GOT3 (cell line): ENCODE measurements at regions not wholly inside any gene's neighbourhood (a gene's known extent, or its start where the extent isn't known, plus 50 kb on each side); places are given as distances from the start of the nearest gene placed in this dataset.

ENCODE experiments used
- DNase-seq: peaks from one replicate; lab custom pipeline; 2025; ENCODE audit warnings: mixed read lengths; lab: John Stamatoyannopoulos, UW

DNA sequence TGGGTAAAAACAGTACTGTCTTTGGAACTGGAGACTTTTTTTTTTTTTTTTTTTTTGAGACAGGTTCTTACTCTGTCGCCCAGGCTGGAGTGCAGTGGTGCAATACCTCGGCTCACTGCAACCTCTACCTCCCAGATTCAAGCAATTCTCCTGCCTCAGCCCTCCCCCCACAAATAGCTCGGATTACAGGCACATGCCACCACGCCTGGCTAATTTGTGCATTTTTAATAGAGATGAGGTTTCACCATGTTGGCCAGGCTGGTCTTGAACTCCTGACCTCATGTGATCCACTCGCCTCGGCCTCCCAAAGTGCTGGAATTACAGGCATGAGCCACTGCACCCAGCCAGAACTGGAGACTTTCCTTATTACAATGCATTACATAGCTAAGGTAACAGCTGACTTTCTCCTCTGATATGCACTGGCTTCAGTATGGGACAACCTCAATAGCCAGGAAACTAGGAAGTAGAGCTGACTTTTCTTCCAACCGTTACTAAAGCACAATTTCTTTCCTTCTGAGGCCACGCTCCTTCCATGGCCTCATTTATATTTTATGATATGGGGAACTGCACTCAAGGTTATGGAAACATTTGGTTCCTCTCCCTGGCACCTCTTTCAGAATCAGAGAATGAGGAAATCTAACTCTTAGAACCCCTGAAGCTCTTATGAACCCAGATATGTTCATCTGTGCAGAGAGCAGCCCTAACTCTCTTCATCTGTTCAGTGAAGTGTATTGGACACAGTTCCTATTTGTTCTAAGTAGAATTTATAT is 53.5 kb upstream of the FAM9B start:
- DNase-seq = no peak

DNA sequence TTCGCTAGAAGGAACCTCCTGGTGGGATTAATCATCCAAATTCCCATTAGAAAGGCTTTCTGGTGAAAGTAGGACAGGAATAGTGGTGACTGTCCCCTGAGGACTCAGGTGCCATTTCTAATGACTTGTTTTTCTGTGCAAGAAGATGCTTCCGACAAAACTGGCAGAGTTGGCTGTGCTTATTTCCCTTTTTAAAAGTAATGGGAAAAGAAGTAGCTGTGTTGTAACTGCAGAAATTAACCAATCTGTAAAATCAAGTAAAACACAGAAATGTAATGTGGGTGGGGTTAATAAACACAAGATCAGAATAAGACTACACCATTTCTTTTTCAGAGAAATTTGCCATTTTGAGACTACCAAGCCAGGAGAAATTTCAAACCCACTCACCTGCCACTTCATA is 55.0 kb upstream of the FAM9B start:
- no peak for DNase-seq

DNA sequence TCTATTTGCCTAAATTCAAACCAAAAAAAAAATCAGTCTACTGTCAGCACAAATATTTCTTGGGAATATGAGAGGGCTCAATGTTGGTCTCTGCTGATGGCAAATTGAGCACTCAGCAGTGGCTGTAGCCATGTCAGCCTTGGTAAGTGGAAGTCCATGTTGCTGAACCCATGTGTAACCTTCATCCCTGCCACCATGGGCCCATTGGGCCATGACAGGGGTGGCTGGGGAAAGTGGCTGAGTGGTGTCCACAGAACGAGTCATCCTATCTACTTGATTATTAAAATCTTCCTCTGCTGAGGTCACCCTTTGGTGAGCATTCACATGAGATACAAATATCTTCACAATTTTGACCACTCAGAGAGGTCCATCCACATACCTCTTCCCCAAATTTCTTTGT is 56.8 kb upstream of the FAM9B start:
- no peak for DNase-seq

DNA sequence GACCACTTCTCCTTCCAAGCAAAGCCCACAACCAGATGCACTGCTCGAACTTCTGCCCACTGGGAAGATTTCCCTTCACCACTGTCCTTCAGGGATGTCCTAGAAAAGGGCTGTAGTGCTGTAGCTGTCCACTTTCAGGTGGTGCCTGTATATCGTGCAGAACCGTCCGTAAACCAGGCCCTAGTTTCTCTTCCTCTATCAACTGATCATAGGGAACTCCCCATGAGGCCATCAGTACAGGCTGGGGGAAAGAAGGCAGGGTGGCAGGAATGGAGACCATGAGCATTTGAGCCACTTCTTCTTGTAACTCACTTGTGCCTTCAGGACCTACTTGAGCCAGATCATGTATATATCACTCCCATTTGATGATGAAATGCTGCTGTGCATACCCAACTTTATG is 57.3 kb upstream of the FAM9B start:
- no peak for DNase-seq

DNA sequence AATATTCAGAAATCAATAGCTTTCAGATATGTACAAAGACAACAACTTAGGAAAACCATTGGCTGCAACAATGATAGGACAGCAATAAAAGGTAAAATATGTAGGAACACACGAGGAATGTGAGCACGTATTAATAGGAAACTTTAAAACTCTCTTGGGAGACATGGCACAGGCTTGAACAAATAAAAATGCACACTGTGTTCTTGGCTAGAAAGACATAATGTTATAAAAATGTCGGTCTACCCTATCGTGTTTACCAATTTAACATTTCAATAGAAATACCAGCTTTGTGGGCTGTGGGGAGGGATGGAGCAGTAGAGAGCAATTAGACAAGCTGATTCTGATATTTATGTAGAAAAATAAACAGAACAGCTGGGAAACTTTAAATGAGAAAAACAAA is 69.0 kb upstream of the FAM9B start:
- DNase-seq = no peak

DNA sequence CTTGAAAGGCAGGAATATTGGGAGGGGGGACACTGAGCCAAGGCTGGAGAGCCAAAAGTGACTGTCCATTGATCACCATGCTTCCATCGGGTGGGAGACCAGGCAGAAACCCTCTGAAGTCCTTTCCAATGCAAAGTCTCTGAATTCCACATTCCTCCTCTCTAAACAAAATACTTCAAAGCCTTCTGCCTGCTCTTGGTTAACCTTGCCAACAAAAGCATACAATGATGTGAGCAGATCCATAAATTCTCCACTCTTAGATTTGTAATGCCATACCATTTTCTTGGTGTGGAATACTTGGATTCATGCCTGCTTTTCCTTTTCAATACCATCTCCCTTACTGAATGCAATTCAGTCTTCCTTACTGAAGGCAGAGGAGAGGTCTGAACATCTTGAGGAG is 74.1 kb upstream of the FAM9B start:
- DNase-seq = no peak

DNA sequence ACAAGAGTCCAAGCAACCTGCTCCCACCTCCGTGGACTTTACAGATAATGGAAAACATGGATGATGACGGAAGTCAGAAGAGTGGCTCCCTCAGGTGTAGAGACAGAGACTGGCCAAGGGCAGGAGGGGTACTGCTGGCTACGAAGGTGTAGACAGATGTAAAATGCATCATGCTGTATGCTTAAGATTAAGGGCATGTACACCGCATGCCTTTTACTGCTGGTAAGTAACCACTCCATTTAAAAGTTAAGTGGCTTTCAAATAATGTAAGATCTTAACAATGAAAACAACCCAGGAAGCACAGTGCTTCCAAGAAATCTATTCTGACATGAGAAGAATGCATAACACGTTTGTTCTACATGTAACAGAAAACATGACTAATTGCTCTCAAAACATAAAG is 76.9 kb upstream of the FAM9B start:
- no peak for DNase-seq

DNA sequence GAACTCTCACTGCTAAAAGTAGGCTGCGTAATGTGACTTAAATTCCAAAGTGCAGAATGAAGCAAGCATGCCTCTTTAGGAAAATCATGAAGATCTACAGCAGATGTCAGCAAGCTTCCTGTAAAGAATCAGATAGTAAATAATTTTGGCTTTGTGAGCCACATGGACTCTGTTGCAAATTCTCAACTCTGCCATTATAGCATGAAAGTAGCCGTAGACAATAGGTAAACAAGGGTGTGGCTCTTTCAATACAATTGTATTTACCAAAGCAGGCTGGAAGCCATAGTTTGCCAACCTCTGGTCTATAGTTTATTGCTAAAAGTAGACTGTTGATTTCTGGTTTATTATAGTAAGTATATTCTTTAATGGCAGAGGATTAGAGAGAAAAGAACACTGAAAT is 80.3 kb upstream of the FAM9B start:
- no peak for DNase-seq

DNA sequence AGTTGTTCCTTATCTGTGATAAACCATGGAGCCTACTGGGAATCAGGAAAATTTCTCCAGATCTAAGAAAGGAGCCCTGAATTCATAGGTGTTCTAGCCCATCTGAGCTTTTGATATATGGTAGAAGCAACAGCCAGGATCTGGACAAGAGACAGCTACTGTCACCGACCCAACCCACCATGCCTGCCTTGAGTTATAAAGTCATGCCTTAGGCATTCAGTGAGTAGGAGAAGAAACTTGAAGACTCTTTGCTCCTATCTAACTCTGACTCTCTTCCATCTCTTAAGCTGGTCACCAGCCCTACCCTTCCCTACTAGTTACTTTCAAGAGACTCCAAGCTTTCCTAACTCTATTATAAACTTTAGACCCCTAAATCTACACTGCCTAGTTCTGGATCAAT is 83.9 kb upstream of the FAM9B start:
- DNase-seq = no peak

DNA sequence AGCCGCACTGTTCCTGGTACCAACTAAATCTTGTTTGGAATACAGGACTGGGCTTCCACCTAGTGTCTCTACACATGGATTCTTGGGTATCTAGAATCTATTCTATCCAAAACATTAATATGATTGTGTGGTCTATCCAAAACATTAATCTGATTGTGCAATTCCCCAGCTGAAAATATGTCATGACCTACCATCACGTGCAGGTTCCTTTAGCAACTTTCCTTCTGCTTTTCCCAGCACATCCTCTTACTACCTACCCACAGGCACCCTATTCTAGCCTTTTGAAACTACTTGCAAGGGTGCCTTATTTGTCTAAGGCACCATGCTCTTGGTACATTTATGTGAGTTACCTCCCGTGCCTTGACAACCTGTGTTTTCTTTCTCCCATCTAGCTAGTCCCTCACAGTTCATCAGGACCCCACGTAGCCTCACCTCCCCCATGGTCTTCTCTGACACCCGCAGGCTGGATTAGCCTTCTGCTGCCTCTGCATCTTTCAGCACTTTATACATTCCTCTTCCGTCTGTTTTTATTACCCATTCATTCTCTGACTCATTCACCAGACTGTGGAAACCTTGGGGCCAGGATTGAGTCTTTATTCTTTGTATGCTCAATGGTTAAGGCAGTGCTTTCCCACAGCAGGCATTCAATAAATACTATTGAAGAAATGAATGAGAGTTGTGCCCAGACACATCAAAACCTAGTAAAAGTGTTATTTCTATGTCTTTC is 88.8 kb upstream of the FAM9B start:
- DNase-seq = no peak

DNA sequence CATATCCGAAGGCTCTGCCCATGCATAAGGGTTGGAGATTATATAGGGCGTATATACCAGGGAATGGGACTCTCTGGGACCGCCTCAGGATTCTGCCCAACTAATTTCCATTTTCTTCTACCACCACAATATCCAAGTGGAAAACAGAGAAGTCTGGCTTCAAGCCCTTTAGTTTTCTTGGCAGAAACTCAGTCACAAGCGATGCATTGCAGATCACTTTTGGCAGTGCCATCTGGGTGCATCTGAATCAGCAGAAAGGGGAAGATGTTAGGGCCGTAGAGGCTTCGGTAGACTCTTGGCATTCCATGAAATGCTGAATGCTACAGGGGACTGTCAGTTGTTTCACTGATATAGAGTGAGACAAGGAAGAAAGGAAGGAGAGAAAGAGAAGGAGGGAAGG is 94.1 kb upstream of the FAM9B start:
- no peak for DNase-seq

DNA sequence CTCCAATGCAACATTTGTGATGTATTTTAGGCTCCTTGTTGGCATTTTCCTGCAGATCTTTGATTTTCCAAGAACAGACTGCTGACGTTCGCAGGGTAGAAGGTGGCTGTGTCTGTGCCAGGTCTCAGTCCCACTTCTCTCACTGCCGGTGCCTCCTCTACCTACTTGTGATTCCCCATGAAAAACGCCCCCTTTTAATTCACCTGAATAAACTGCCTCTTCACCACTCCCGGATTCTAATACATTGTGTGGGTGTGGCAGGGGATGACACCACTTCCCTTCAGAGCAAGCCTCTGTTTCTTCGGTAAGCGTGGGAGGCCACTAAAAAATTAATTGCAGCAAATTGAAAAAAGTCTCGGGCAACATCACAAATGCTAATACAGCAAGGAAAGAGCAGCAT is 96.1 kb upstream of the FAM9B start:
- DNase-seq = no peak

DNA sequence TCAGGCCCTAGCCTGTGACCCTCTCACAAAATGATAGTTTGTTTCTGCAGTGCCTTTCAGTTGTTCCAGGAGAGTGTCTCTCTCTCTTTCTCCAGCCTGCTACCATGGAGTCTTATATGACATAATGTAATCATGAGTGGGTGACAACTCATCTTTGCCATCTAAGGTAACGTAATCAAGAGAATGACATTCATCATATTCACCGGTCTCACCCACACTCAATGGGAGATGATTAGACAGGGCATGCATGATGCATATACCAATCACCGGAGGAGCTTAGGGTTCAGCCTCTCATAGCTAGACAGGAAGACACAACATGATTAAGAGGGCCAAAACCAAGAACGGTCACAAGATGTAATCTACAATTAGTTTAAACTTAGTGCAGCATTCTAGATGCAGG is 97.1 kb upstream of the FAM9B start:
- no peak for DNase-seq

DNA sequence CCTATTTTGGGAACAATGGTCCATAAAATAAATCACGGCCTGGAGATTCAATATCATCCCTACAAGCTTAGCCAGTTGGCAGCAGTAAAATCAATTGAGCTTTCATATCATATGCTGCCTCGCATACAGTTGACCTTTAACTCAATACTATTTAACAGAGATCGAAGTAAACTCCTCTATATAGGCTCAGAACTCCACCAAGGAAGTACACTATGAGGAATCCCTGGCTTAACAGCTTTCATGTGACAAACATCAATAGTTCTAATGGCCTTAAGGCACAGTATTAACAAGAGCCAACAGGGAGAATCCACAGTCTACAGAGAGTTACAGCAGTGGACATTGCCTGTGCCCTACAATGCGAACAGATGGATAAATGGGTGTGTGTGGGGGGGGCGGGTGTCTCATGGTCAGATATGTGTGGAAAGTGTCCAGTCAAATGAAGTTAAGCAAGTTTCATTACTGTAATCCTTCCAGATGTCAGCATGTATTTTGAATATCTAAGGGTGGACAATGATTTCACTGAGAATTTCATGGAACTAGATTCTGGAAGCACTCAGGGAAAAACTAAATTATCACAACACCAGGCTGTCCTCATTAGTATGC is 98.2 kb upstream of the FAM9B start:
- DNase-seq = no peak

DNA sequence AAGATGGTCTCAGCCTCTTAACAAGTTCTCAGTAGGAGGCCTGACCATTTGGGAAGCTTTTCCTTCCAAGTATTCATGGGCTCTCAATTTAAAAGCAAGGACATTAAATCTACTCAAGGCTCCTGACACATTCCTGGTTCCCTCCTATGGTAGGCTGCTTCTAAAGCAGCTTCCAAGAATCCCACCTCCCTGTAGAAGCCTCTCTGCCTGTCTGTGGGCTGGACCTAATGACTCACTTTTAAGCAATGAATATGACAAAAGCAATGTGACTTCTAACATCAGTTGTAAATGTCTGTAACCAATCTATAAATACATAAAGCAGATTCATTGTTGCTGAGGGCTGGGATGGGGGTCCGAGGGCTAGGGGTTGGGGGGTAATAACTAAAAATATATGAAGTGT is 99.5 kb upstream of the FAM9B start:
- DNase-seq = no peak

DNA sequence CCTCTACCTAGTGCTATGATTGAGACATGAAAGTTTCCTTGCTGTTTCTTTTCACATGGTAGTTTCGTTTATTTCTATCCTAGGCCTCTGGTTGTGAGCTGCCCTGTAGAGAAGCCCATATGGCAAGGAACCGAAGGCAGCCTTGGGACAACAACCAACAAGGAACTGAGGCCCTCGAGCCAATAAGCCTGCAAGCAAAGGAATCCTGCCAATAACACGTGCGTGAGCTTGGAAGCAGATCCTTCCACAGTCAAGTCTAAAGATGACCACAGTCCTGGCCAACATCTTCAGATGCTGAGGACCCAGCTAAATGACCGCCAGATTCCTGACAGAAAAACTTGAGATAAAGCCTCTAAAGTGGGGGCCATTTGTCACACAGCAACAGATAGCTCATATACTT is 100.4 kb upstream of the FAM9B start:
- DNase-seq = no peak

DNA sequence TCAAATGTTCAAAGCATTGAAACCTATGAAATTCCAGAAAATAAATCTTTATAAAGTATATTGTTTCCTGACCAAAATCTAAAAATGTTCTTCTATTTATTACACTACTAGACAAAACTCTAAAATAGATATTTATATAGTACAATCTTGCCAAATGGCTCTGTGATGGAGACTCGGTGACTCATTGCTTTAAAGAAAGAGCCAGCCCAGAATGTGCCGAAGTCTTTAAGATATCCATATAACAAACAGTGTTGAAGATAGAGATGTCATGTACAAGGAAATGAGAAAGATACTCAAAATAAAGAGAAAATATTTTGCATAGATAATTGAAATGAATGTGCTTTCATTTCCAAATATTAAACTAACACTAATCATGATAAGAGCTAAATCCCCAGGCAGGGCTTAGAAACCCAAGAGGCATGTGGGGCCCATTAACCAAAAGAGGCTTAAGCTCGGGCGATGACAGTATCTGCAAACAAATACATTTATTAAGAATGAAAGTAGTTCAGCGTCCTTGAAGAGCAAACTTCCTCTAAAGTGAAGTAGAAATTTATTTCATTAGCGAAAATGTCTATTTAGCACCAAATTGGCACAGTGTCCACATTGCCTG is 102.1 kb upstream of the FAM9B start:
- no peak for DNase-seq

DNA sequence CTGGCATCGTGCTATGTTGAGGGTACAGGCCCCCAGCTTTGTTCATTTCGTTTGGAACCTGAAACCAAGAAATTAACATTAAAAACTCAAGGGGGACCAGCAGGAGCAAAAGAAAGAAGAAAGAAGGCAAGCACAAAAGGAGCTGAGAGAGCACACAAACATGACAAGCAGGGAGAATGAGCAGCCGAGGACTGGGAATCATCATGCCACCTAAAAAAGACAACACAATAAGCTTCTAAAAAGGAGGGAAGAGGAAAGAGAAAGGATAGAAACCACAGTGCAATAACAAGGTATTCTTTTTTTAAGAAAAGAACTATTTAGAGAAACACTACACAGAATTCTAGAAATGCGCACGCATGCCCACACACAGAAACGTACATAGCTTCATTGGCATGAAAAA is 103.2 kb upstream of the FAM9B start:
- no peak for DNase-seq

DNA sequence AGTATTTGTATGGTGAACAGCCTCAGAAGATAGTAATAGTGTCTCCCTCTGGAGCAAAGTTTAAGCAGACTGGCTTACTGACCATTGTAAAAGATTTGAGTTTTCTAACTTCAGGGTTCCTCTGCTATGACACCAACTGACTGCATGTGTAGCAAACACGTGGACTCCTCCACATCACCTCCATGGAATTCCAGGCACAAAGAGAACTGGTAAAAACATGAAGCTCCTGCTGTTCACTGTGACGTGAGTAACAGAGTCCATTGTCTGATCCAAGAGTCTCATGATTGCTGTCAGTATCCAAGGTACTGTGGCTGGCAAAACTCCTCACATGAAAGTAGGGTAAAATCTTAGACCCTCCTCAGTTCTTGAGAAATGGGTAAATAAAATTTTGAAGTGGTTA is 107.6 kb upstream of the FAM9B start:
- DNase-seq = no peak

DNA sequence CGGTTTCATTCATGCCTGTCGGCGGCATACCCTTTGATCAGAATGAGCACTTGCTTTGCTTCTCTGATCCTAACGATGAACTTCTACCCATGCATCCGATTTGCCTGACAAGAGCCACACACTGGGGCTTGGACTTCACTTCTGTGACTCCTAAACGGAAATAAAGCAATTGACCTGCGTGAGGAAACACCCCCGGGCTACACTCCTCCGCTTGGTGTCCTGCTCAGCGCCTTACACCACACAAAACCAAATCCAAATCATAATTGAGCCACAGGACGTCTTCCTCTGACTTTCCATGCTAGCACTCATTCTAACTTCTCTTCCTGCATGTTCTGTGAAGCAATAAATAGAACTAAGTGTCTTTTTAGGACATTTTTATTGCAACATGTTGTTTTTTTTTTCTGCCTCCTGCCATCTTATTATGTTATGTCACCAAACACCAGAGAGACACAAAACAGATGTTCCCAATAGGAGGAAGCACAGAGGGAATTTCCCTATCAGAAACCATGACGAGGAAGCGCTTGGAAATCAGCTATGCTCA is 110.8 kb upstream of the FAM9B start:
- DNase-seq = no peak

DNA sequence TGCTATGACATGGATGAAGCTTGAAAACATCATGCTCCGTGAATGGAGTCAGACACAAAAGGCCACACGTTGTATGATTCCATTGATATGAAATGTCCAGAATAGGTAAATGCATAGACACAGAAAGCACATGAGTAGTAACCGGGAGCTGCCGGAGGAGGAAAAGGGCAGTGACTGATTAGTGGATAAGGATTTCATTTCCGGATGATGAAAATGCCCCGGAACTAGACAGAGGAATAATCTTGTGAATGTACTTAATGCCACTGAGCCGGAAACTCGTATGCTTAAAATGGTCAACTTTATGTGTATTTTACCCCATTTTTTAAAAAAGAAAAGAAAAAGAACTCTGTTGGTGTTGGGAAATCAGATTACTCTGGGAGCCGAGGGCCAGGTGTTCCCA is 112.7 kb upstream of the FAM9B start:
- no peak for DNase-seq

DNA sequence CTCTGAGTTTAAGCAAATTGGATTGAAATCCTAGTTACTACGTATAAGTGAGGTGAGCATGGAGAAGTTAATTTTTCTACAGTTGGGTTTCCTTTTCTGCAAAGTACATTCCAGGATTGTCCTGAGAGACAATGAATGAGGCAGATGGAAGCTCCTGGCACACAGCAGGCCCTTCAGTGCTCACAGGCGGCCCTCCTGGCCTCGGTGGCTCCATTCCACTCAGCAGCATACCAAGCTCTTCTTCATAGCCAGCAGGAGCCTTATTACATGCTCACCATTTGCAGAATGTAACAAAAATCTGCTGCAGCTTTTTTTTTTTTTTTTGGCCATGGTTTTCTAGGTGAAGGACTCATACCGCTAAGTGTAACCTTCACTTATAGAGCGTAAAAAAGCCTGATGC is 113.2 kb upstream of the FAM9B start:
- no peak for DNase-seq

DNA sequence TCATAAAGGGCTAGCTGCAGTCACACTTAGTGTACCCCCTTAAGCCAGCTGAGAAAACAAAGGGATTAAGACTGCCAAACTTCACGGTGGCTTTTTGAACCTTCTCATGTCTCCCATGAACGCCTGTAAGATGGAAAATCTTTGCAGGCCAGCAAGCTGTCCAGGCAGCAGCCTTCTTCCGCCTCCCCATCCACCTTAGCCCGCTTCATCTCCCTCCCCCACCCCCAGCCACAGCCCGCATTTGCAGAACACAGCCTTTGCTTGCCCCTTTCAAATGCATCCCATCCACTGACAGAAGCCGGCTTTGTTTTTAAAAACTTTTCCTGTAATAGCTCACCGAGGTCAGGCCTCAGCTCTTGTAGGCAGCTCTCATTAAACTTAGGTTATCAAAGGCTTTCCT is 113.8 kb upstream of the FAM9B start:
- DNase-seq = no peak
